Cardiac muscle cell (in vitro differentiated cells and primary cell): ENCODE measurements at regions not wholly inside any gene's neighbourhood (a gene's known extent, or its start where the extent isn't known, plus 50 kb on each side); places are given as distances from the start of the nearest gene placed in this dataset.
"Not testable (repeated sequence)": the region's sequence is repeated elsewhere in the genome, so short reads cannot be mapped to it uniquely, and the experiment has no call there.

Experiments used
- DNase-seq, 2 donors: peaks; one replicate each; pipeline versions ENCODE4 v3.0.0 to v3.0.0-alpha.2; 2010 to 2017; ENCODE audit warnings: low read depth in 1 of 2, low spot score in 1 of 2
- H3K27ac ChIP-seq: fragments of 200-600 bp; sonication (generic); 2 replicates; pipeline ENCODE4 v1.5.1; 2016
- H3K27me3 ChIP-seq: fragments of 200-600 bp; sonication (generic); 2 replicates; pipeline ENCODE4 v1.6.0; 2016; ENCODE audit warnings: control low read depth
- H3K36me3 ChIP-seq: fragments of 200-600 bp; sonication (generic); 2 replicates; pipeline ENCODE4 v1.5.1; 2016; ENCODE audit warnings: control low read depth
- H3K4me1 ChIP-seq: fragments of 200-600 bp; sonication (generic); 2 replicates; pipeline ENCODE4 v1.8.1; 2017; ENCODE audit warnings: low read depth, mild to moderate bottlenecking, mixed run types
- H3K4me3 ChIP-seq: fragments of 200-600 bp; sonication (generic); 2 replicates; pipeline ENCODE4 v1.5.1; 2016; ENCODE audit warnings: mild to moderate bottlenecking
- H3K9me3 ChIP-seq: fragments of 200-600 bp; sonication (generic); 2 replicates; pipeline ENCODE4 v1.5.1; 2017; ENCODE audit warnings: low read depth, mild to moderate bottlenecking, control low read depth
- TF ChIP-seq, protein P1 (sequence below): IDR thresholded peaks from 2 replicates; pipeline ENCODE4 v1.5.1; 2012; ENCODE audit warnings: low read depth, mild to moderate bottlenecking, low read length

DNA sequence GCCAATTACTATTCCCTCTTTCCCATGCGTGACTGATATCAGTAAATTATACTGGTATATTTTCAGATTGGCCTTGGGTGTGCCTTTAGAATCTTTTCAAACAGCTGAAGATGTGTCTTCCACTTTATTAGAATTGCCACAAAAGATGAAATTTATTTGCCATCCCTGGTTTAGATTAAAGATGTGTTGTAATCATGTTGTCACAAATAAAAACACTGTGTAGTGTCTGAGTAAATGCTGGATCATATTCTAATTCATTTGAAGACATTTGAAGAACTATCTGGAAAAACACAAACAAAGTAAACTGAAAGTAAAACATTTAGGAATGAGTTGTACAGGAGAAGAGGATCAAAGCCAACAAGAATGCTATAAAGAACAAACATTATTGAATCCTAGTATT, 339.7 kb upstream of the COL8A1 start:
- TF ChIP-seq, protein P1, sequence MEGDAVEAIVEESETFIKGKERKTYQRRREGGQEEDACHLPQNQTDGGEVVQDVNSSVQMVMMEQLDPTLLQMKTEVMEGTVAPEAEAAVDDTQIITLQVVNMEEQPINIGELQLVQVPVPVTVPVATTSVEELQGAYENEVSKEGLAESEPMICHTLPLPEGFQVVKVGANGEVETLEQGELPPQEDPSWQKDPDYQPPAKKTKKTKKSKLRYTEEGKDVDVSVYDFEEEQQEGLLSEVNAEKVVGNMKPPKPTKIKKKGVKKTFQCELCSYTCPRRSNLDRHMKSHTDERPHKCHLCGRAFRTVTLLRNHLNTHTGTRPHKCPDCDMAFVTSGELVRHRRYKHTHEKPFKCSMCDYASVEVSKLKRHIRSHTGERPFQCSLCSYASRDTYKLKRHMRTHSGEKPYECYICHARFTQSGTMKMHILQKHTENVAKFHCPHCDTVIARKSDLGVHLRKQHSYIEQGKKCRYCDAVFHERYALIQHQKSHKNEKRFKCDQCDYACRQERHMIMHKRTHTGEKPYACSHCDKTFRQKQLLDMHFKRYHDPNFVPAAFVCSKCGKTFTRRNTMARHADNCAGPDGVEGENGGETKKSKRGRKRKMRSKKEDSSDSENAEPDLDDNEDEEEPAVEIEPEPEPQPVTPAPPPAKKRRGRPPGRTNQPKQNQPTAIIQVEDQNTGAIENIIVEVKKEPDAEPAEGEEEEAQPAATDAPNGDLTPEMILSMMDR, result no peak
- Histone ChIP-seq H3K4me3 (no peak overlapping the region), H3K9me3 (no peaks in the 10 kb centered on the region), H3K36me3 (no peaks in the 10 kb centered on the region), H3K27me3 (no peaks in the 10 kb centered on the region), H3K4me1 (peaks cover 14% of the 10 kb centered on the region), H3K27ac (no peak overlapping the region)
- no peak for DNase-seq

DNA sequence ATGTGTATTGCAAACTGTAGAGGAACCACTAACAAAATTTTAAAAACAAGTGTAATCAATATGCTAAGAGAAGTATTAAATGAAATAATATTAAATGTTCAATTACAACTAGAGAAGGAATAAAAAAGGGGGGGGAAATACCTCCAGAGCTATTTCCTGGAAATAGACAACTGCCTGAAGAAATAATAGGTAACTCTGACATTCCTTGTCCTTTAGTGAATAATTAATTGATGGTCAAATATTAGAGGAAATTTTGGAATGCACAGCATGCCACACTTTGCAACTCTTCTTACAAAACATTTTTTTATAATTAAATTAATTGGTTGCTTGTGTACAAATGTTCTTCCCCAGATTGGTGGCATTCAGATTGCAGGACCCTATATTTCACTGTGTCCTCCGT, 342.6 kb upstream of the COL8A1 start:
- peaks cover 14% of the 10 kb centered on the region for H3K4me1 ChIP-seq
- H3K27ac ChIP-seq, result no peak overlapping the region
- H3K36me3 ChIP-seq, result no peaks in the 10 kb centered on the region
- TF ChIP-seq, protein P1, result no peak
- H3K9me3 ChIP-seq, result no peaks in the 10 kb centered on the region
- no peaks in the 10 kb centered on the region for H3K27me3 ChIP-seq
- no peak overlapping the region for H3K4me3 ChIP-seq
- no peak for DNase-seq

DNA sequence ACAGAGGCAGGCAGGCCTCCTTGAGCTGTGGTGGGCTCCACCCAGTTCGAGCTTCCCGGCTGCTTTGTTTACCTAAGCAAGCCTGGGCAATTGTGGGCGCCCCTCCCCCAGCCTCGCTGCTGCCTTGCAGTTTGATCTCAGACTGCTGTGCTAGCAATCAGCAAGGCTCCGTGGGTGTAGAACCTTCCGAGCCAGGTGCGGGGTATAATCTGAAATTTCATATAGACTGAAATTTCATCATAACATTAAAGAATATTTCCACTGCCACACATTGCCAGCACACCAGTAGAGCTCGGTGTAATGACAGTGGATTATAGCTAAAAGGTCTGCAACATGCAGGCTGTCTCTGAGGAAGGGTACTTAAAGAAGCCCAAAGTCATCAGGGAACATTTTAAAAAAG, 344.3 kb upstream of the COL8A1 start:
- not testable (repeated sequence) for H3K9me3 ChIP-seq, DNase-seq, H3K36me3 ChIP-seq, H3K4me3 ChIP-seq, H3K27me3 ChIP-seq, H3K27ac ChIP-seq
- H3K4me1 ChIP-seq, result peaks cover 14% of the 10 kb centered on the region

DNA sequence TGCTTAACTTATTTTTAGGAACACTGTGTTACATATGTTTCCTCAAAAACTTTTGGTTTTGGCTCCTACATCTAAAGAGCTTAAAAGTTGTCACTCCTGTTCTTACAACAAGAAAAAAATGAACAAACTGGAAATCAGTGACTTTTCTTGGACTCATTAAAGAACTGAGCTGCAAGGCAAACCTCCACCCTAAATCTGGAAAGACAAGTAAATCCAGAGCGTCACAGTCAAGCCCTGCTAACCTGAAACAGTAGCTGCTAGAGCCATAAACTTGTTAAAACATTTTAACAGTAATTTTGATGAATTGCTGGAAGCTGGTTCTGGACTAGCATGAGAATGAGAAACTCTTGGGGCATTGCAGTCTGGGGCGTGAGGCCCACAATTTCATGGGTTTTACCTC, 350.5 kb upstream of the COL8A1 start:
- H3K27me3 ChIP-seq, result no peaks in the 10 kb centered on the region
- no peak for DNase-seq
- TF ChIP-seq, protein P1, result no peak
- H3K9me3 ChIP-seq, result no peaks in the 10 kb centered on the region
- no peak overlapping the region for H3K4me3 ChIP-seq
- H3K36me3 ChIP-seq, result no peaks in the 10 kb centered on the region
- H3K27ac ChIP-seq, result no peak overlapping the region
- H3K4me1 ChIP-seq, result no peaks in the 10 kb centered on the region

DNA sequence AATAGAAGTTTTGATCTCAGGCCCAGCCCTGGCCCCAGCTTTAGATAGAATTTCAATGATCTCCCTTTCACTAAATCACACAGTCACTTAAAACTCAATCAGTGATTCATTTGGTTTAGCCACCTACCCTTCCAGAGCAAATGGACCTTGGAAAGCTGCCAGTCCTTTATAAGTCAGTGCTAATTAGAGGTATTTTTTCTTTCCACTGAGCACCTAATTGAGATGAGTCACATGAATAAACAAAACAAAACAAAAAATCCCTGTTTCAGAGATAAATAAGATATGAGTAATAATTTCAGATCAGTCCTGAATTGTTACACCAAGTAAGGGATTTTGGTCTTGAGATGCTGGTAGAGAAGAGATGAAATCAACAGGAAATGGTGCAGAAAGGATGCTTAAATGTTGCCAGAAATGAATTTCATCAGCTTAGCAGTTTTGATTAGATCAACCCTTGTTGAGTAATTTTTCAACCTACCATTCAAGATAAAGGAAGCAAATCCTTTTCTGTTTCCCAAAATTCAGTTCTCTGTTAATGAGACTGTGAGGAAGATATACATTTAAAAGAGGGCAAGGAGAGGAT, 352.0 kb upstream of the COL8A1 start:
- DNase-seq, result peak in 1 of 2 donors; percentile 74
- no peaks in the 10 kb centered on the region for H3K27me3 ChIP-seq
- TF ChIP-seq, protein P1, result no peak

DNA sequence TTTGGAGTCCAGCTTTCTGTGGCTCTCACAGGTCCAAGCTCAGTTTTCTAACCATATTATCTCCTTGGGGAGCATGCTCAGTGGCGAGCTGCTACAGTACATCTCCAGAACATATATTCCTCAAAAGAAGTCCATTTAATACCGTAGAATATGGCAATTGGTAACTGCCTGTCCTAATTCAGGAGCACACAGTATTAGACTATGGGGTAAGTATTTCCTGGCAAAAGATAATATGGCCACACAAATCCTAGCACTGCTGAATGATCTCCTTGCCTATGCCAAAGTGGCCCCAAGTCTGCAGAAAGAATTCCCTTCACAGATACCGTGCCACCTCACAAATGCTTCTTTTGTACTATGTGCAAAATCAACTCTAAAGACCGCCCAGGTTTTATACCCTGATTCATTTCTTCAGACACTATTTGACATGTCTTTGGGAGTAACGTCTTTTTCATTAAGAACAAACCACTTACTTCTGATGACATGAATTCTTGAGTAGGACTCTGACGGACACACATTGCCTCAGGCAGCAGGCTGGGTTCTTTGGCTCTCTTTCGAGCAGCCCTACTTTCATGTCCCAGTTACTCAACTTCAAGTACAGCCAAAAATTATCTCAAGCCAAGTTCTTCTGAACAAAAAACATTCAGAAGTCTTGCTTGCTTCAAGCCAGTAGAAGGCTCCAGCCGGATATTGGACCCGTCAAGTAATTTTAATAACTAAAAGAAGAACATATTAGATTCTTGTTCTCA, 368.3 kb upstream of the DCBLD2 start:
- Histone ChIP-seq H3K36me3 (no peaks in the 10 kb centered on the region), H3K27me3 (no peaks in the 10 kb centered on the region), H3K9me3 (no peaks in the 10 kb centered on the region), H3K4me1 (no peaks in the 10 kb centered on the region), H3K27ac (no peak overlapping the region), H3K4me3 (no peak overlapping the region)
- TF ChIP-seq, protein P1, result no peak
- peak in 1 of 2 donors; percentile 62 for DNase-seq

More for the DNA sequence above, 352.0 kb upstream of the COL8A1 start:
- Histone ChIP-seq H3K36me3 (no peaks in the 10 kb centered on the region), H3K9me3 (no peaks in the 10 kb centered on the region), H3K4me1 (no peaks in the 10 kb centered on the region), H3K4me3 (no peak overlapping the region), H3K27ac (no peak overlapping the region)
